Esophagus squamous epithelium (tissue), 4 donors: ENCODE measurements at regions not wholly inside any gene's neighbourhood (a gene's known extent, or its start where the extent isn't known, plus 50 kb on each side); places are given as distances from the start of the nearest gene placed in this dataset.

Experiments used
- POLR2A ChIP-seq, 4 donors: fragments of 450-650 bp; IDR thresholded peaks; one replicate each; pipeline ENCODE4 v1.6.1; 2017; ENCODE audit warnings: antibody characterized with exemption in 4 of 4, mild to moderate bottlenecking in 4 of 4, moderate library complexity in 3 of 4
- TF ChIP-seq, protein P1 (sequence below), 6 experiments: fragments of 450-650 bp in 4 of 6; fragments of 200-600 bp in 2 of 6; sonication (generic) in 2 of 6; IDR thresholded peaks; one replicate each; pipeline ENCODE4 v1.5.1; 2016 to 2019; ENCODE audit warnings: antibody characterized with exemption in 6 of 6, mild to moderate bottlenecking in 4 of 6, moderate library complexity in 4 of 6

DNA sequence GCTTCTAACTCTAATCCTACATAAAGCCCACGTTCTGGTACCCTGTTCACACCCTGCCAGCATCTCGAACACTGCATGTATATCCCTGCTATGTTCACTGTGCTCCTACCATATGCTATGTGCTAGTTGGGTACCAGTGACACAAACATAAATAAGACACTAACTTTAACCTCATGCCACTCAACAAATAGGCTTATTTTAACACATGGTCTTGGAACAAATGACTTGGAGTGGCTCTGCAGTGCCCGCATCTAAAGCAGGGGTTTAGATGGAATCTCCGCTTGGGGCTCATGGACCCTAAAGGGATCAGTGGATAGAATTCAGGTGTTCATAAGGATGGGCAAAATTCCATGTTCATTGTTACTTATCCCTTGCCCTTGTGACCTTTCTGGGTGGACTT lies 175.7 kb upstream of the ZKSCAN2 start:
- TF ChIP-seq, protein P1, sequence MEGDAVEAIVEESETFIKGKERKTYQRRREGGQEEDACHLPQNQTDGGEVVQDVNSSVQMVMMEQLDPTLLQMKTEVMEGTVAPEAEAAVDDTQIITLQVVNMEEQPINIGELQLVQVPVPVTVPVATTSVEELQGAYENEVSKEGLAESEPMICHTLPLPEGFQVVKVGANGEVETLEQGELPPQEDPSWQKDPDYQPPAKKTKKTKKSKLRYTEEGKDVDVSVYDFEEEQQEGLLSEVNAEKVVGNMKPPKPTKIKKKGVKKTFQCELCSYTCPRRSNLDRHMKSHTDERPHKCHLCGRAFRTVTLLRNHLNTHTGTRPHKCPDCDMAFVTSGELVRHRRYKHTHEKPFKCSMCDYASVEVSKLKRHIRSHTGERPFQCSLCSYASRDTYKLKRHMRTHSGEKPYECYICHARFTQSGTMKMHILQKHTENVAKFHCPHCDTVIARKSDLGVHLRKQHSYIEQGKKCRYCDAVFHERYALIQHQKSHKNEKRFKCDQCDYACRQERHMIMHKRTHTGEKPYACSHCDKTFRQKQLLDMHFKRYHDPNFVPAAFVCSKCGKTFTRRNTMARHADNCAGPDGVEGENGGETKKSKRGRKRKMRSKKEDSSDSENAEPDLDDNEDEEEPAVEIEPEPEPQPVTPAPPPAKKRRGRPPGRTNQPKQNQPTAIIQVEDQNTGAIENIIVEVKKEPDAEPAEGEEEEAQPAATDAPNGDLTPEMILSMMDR (IDR thresholded peaks at IDR 0.05), result no peak
- TF ChIP-seq POLR2A (IDR thresholded peaks at IDR 0.05), result no peak
